NK-92 treated with Interleukin-12 subunit alpha and Interleukin-12 subunit beta, amount 100 ng/mL, for 24 hours (cell line): ENCODE measurements at regions not wholly inside any gene's neighbourhood (a gene's known extent, or its start where the extent isn't known, plus 50 kb on each side); places are given as distances from the start of the nearest gene placed in this dataset.
"Not testable (repeated sequence)": the region's sequence is repeated elsewhere in the genome, so short reads cannot be mapped to it uniquely, and the experiment has no call there.

ENCODE experiments used
- DNase-seq: peaks from one replicate; lab custom pipeline; 2025; lab: John Stamatoyannopoulos, UW

DNA sequence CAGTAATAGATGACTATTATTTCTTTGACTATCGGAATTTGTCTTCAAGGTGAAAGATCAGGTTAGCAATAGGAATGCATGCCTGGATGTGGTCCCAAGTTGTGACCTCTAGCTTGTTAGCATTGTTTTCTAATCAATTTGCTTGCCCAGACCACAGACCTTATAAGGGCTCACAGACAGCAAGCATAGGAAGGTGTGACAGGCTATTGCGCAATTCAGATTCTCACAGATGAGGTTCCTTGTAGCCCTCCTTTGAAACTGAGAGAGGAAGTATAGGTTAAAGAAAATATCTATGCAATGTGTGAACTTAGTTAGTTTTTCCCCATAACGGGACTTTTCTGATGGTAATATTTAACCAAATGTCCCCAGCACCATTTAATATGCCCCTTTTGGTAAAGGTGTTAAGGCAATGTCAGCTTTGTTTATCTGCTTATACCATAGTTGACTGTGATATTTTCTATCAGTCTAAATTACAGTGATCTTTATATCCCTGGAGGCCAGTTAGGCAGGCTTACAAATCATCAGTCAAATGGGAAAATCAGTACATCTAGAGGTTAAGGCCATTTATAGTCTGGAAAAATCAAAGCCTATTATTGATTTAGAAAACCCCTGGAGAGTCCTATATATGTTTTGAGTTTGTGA lies 168.1 kb upstream of the MBNL1 start:
- DNase-seq: peak; percentile 64

DNA sequence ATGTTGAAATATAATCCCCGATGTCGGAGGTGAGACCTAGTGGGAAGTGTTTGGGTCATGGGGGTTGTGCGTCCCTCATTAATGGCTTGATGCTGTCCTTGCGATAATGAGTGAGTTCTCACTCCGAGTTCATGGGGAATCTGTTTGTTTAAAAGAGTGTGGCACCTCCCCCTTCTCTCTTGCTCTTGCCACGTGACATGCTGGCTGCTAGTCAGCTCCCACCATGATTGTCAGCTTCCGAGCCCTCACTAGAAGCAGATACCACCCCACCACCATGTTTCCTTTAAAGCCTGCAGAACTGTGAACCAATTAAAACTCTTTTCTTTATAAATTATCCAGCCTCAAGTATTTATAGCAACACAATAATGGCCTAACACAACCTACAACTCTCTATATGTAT lies 166.3 kb upstream of the MBNL1 start:
- DNase-seq: no peak

GRCh38 chr3:152103257-152103656 lies 165.5 kb upstream of the MBNL1 start:
- no peak for DNase-seq

DNA sequence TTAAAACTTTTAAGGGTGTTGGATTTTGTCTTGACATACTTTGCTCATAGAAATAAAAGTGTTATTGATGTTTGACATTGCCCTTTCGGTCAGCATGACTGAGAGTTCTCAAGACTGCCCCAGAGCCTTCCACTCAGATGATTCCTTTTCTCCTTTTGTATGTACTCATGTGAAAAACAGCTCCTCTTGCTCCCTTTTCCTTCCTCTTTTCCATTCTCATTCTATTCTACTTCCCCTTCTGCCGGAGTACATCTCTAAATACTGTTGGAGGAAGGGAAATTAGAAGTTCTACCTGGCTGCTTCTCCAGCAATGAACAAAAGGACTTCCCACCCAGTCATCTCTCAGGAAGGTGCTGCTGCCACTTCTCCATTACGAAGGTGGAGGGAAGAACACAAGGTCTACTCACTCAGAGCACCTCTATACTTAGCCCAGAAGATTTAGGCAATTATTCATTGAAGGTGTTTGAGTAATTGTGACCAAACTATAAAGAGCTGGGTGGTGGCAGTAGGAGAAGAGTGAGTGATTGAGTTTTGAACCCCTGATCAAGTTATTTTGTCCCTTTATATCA lies 163.8 kb upstream of the MBNL1 start:
- DNase-seq: no peak

GRCh38 chr3:152105446-152105845 lies 163.3 kb upstream of the MBNL1 start:
- DNase-seq: no peak

DNA sequence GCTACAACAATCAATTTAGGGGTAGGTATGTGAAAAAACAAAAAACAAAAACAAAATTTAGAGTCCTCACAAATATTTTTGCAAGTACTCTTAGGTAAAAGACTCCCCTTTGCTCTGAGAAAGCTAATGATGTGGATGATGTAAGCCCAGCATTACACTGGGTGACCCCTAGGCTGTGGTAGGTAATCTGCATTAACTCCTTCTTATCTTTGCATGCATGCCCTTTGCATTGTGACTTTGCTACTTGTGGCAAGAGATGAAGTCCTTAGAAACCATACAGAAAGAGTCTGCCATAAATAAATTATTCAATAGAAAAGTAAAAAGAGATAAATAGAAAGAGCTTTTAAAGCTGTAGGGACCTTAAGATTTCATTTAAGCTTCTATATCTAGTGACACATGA lies 159.7 kb upstream of the MBNL1 start:
- DNase-seq: no peak

- DNase-seq: no peak
These were observed 155.3 kb upstream of the MBNL1 start for GRCh38 chr3:152113413-152113812.

DNA sequence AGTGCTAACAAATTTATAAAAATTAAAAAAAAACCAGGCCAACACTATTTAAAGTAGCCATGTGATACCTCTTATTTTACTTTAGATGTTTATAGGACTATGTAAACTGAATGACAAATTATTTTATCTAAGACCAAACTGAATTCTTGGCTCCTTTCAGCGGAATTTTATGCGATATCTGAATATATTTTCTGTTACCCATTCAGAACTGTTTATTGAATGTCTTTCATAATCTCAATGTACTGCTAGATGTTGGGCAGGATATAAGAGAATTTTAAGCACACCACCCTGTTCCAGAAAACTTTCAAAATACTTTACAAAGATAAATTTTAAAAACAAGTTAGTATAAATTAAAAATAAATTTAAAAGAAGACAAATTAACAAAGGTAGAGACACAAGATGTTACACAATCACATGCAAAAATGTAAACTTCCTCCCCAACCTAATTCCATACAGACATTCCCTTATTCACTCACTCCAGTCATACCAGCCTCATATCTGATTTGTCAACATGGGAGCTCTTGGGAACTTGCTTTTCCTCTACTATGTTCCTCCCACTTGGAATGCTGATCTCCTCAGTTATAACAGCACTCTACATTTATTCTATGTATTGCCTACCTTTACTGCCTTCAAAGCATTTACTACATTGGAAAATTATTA lies 154.6 kb upstream of the MBNL1 start:
- DNase-seq: no peak

GRCh38 chr3:152120601-152121269 lies 148.0 kb upstream of the MBNL1 start:
- DNase-seq: no peak

- DNase-seq: no peak
These were observed 147.5 kb upstream of the MBNL1 start for GRCh38 chr3:152121270-152121636.

DNA sequence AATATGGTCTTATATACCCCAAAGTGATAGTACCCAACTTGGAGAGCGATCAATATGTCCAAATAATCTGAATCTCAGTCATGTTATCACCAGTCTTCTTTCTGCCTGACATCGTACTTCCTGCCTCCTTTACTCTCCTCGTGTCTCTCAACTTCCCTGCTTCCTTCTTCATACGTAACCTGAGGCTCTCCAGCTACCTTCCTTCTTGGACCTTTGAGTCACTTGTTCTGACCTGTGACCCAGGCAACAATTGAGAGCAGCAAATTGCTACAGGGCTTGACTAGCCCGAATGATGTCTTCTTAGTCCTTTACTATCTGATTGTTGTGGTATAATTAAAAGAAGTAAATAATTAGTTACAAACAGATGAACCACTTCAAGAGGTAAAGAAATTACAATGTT lies 145.9 kb upstream of the MBNL1 start:
- DNase-seq: no peak

GRCh38 chr3:152123457-152123856 lies 145.3 kb upstream of the MBNL1 start:
- DNase-seq: no peak

- DNase-seq: no peak
These were observed 142.5 kb upstream of the MBNL1 start for GRCh38 chr3:152126260-152126659.

- no peak for DNase-seq
These were observed 141.7 kb upstream of the MBNL1 start for GRCh38 chr3:152127058-152127457.

DNA sequence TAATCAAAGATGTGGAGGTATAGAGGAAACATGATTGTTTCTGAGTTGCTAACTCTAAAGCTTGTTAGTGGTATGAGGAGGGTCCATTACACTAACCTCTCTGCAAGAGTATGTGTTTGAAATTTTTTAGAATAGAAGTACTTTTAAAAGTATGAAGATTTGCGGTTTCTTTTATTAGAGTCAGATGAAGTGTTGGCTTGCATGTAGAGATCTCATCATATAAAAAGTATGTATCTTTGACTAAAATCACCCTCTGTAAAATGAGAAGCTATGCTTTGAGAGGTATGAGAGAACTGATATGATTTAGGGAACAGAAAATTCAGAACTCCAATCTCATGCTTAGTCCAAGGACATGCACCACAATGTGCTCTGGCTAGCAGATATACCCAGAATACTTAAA lies 140.4 kb upstream of the MBNL1 start:
- no peak for DNase-seq

DNA sequence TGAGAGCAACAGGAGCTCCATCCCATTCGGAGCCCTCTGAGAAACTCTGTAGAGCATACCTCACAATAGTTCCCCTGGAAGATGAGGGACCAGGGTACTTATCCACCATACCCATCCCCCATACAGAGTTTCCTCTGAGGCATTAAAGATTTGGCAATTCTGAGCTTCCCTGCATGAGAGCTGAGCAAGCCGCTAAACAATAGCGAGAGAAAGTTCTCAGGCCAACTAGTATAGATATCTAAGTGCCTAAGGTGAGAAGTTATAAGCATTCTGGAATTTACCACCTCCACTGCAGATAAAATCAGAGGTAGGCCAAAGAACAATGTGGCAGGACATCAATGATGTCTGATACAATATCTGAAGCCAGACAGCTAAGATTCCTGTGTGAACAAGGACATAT lies 129.1 kb upstream of the MBNL1 start:
- DNase-seq: no peak

DNA sequence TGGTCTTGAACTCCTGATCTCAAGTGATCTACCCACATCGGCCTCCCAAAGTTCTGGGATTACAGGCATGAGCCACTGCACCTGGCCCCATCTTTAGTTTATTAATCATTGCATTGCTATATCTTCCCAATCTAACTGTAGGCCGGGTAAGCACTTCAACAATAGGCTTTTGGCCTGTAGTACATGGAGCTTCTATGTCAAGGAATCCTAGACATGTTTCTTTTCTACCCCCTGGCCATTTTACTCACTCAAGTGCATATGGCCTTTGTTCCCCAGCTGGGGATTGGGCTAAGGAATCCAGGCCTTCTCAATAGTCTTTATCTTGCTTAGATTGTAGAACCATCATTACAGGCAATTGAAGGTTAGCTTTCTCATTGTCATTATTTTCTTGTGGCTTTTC lies 122.3 kb upstream of the MBNL1 start:
- no peak for DNase-seq

GRCh38 chr3:152147748-152148147 lies 121.0 kb upstream of the MBNL1 start:
- no peak for DNase-seq

DNA sequence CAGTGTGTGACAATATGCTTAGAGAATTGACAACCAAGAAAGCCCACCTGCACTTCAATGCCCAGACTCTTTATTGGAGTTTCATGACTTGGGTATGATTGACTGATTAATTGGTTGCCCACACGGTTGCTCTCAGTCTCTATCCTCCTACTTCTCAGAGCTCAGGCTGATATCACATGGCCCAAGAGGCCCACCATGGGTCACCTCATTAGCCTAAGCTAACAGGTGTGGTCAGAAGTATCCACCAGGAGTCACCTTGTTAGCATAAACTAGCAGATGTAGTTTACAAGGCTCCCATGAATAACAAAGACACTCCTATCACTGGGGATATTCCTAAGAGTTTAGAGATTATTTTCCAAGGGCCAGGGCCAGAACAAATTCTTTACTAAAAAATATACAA lies 120.2 kb upstream of the MBNL1 start:
- no peak for DNase-seq

GRCh38 chr3:152149832-152150231 lies 118.9 kb upstream of the MBNL1 start:
- no peak for DNase-seq

GRCh38 chr3:152151216-152151876 lies 117.4 kb upstream of the MBNL1 start:
- DNase-seq: no peak

GRCh38 chr3:152151877-152152765 lies 116.6 kb upstream of the MBNL1 start:
- DNase-seq: not testable (repeated sequence)
